HG03025 (cell line): ENCODE measurements at regions not wholly inside any gene's neighbourhood (a gene's known extent, or its start where the extent isn't known, plus 50 kb on each side); places are given as distances from the start of the nearest gene placed in this dataset.

ENCODE experiments used
- ATAC-seq: cut with Tn5 transposase; IDR thresholded peaks from one replicate; pipeline ENCODE4 v1.9.1; 2021; ENCODE audit warnings: mild to moderate bottlenecking, moderate library complexity; ENCODE audit not compliant: unreplicated experiment, low FRiP score

- ATAC-seq, result no peak
Measured at GRCh38 chr1:220322570-220322969, 50.3 kb upstream of the RAB3GAP2 start.
